BJ (cell line): ENCODE measurements at regions not wholly inside any gene's neighbourhood (a gene's known extent, or its start where the extent isn't known, plus 50 kb on each side); places are given as distances from the start of the nearest gene placed in this dataset.

Source experiments
- CTCF ChIA-PET: fragments of 350-600 bp; formaldehyde crosslinking; extraction: SDS; loops from one replicate; lab custom pipeline; 2021; ENCODE audit warnings: antibody characterized with exemption, inconsistent platforms; lab: Yijun Ruan, JAX
- POLR2A ChIA-PET: fragments of 300-600 bp; sonication (Branson Sonifier 250); formaldehyde crosslinking; extraction: SDS; loops from one replicate; lab custom pipeline; 2021; ENCODE audit warnings: antibody characterized with exemption; lab: Charles Lee
- DNase-seq: peaks from one replicate; pipeline ENCODE4 v3.0.0-alpha.2; 2011; ENCODE audit warnings: low read depth
- H3K27me3 ChIP-seq: 2 replicates; pipeline ENCODE4 v1.6.0; 2011; ENCODE audit warnings: low read length; ENCODE audit not compliant: control insufficient read depth, insufficient read depth
- H3K36me3 ChIP-seq: 2 replicates; pipeline ENCODE4 v1.5.1; 2011; ENCODE audit warnings: low read length; ENCODE audit not compliant: control insufficient read depth, insufficient read depth
- H3K4me3 ChIP-seq: 2 replicates; pipeline ENCODE4 v1.5.1; 2011; ENCODE audit warnings: low read depth, mild to moderate bottlenecking, control low read depth, low read length
- CTCF ChIP-seq: IDR thresholded peaks from 2 replicates; pipeline ENCODE4 v1.5.1; 2011; ENCODE audit warnings: low read depth, mild to moderate bottlenecking, control low read depth, inconsistent platforms, low read length, moderate library complexity; ENCODE audit not compliant: insufficient read depth

GRCh38 chr12:38477340-38478090 is 160.9 kb downstream of the ALG10B start:
- Histone ChIP-seq H3K36me3 (no peaks in the 10 kb centered on the region), H3K27me3 (no peaks in the 10 kb centered on the region), H3K4me3 (no peak overlapping the region)
- CTCF ChIA-PET: no interaction called here
- POLR2A ChIA-PET: no interaction called here
- no peak for TF ChIP-seq CTCF
- no peak for DNase-seq

DNA sequence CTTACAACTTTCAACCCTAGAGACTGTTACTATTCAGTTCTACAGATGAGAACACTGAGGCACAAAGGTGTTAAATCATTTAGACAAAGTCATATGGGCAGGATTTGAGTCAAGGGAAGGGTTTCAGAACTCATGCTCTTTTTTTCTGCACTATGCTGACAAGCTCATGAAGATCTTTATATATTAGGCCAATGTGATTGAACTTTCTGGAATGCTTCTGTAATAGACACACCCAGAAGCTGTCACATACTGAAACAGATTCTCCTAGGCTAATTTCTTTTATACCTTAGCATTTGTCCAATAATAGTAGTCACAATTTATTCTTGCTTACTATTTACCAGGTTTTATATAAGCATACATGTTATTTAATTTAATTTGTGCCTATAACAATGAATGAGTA is 164.0 kb downstream of the ALG10B start:
- no peak overlapping the region for H3K4me3 ChIP-seq
- ChIA-PET POLR2A (no interaction called here), CTCF (no interaction called here)
- no peaks in the 10 kb centered on the region for H3K27me3 ChIP-seq
- no peaks in the 10 kb centered on the region for H3K36me3 ChIP-seq
- TF ChIP-seq CTCF: no peak
- DNase-seq: no peak

DNA sequence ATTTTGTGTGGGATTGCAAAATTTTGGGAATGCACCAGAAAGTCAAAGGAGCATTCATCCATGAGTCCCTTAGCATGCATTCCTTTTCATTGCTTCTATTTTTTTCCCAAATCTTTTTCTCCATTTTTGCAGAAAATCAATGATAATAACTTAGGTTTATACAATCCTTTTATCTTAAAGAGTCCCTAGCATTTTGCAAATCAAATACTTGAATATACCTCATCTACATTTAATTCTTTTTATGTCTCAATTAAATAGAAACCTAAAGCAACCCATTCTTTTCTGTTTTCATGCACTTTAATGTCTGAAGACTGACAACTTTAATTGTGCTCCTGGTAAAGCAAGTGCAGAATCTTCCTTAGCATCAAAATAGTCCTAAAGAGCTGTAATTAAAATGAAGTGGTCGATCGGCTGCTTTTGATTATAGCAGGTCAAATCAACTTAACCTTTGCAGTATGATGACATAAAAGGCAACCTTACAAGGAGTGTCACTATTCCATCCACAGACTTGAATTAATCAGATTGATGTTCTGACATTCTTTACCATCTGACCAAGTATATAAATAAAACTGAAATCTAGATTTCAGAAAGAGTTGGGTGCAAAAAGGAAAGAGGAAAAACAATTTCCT is 168.4 kb downstream of the ALG10B start:
- DNase-seq: no peak
- no peaks in the 10 kb centered on the region for H3K27me3 ChIP-seq
- H3K4me3 ChIP-seq: no peak overlapping the region
- no peaks in the 10 kb centered on the region for H3K36me3 ChIP-seq
- POLR2A ChIA-PET: no interaction called here
- CTCF ChIA-PET: no interaction called here
- TF ChIP-seq CTCF: no peak

DNA sequence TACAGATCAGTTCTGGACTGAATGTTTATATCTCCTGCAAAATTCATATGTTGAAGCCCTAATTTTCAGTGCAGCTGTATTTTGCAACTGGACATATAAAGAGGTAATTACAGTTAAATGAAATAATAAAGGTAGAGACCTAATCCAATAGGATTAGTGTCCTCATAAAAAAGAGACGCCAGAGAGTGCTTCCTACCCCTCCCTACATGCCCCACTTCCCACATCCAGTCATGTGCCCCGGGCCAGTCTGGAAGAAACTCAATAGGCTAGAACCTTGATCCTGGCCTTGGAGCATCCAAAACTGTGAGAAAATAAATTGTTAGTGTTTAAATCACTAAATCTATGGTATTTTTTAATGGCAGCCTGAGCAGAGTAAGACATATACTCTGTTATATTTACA is 172.3 kb downstream of the ALG10B start:
- POLR2A ChIA-PET: no interaction called here
- DNase-seq: no peak
- no peaks in the 10 kb centered on the region for H3K27me3 ChIP-seq
- CTCF ChIA-PET: no interaction called here
- no peak overlapping the region for H3K4me3 ChIP-seq
- H3K36me3 ChIP-seq: no peaks in the 10 kb centered on the region
- no peak for TF ChIP-seq CTCF

DNA sequence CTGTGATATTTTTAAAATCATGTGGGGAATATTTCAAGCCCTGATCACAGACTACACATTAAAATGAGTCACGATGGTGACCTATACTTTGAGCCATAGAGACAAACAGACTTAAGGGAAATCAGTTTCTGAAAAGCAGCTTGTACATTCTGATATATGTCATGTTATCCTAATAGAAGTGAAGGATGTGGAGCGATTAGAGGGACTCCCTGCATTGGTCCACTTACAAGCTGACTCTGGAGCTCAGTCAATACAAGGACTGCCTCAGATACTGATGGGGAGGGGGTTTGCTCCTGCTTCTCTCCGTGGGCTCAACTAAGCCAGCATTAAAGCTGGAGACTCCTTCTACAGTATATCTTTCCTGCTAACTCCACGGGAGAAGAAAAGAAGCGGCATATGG is 173.5 kb downstream of the ALG10B start:
- Histone ChIP-seq H3K4me3 (no peak overlapping the region), H3K27me3 (no peaks in the 10 kb centered on the region), H3K36me3 (no peaks in the 10 kb centered on the region)
- DNase-seq: no peak
- POLR2A ChIA-PET: no interaction called here
- CTCF ChIA-PET: no interaction called here
- TF ChIP-seq CTCF: no peak
